ENCODE measurements at regions not wholly inside any gene's neighbourhood (a gene's known extent, or its start where the extent isn't known, plus 50 kb on each side); places are given as distances from the start of the nearest gene placed in this dataset.
A peak's percentile ranks its signal among the peaks of the same experiment; 100 is the strongest.

DNA sequence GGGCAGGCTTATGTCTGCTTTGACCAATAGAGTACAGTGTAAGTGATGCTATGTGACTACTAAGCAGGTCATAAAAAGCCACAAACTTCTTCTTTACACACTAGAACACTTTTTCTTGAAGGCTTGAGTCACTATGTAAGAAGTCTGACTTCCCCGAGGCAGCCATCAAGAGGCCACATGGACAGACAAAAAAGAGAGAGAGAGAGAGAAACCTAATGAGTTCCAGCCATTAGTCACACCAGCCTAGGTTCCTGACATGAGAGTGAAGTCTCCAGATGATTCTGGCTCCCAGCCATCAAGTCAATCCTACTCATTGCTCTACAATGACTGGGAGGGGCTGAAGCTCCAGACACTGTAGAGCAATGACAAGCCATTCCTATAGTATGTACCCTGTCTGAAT is 101.4 kb downstream of the LHX9 start:
- BruUV-seq (replicated peaks), result no TSS peak
- ChIA-PET CTCF (ENCODE audit: low intra/inter-chr PET ratio) (no interaction called here), POLR2A (no interaction called here)
- ATAC-seq (peak; percentile 74), DNase-seq (ENCODE audit: extremely low read depth in 1 of 4, low spot score in 3 of 4) (peak in 1 of 4 experiments; percentile 38), FAIRE-seq (peak; percentile 57)
- H4K20me1 ChIP-seq (replicated peaks; ENCODE audit: control insufficient read depth, insufficient read depth, low read length), result no peaks in the 10 kb centered on the region
- intact Hi-C loops (cut with micrococcal nuclease) (no loop called here), in situ Hi-C loops (cut with MboI) (no loop called here)
- TF ChIP-seq PBX2 (CRISPR knock-in tag; IDR thresholded peaks at IDR 0.05; ENCODE audit: low read depth) (no peak), PBX2 (tag; conservative IDR thresholded peaks at IDR 0.05; ENCODE audit: low read depth) (peak; percentile 86), MXD1 (CRISPR knock-in tag; IDR thresholded peaks at IDR 0.05; ENCODE audit: borderline replicate concordance, poor library complexity, severe bottlenecking) (no peak), MEIS2 (IDR thresholded peaks at IDR 0.05; ENCODE audit: partially characterized antibody) (peak; percentile 74), CHAMP1 (IDR thresholded peaks at IDR 0.05) (no peak), FOSL1 (tag; conservative IDR thresholded peaks at IDR 0.05) (peak; percentile 65), GABPA (tag; conservative IDR thresholded peaks at IDR 0.05; ENCODE audit: low read depth) (0 out of 2 replicates have a peak, but pooled peaks have one; percentile 17), EP300 (IDR thresholded peaks at IDR 0.05; ENCODE audit: low read length) (no peak), NFIC (IDR thresholded peaks at IDR 0.05) (peak; percentile 45)
- 0% methylated on average over 1 of the region's 1 CpG for WGBS (ENCODE audit: insufficient coverage, low coverage, missing lambda C conversion rate)
- no peak overlapping the region for H2AFZ ChIP-seq (ENCODE audit: low read depth, low read length)
- no peak overlapping the region for H3K4me2 ChIP-seq (ENCODE audit: insufficient read depth, low read length)
- H3K79me2 ChIP-seq (ENCODE audit: control insufficient read depth, insufficient read depth, low read length), result no peaks in the 10 kb centered on the region
- no peak overlapping the region for H3K9ac ChIP-seq (ENCODE audit: insufficient read depth in 1 of 2, low read depth in 2 of 2, low read length in 2 of 2)
- H3K4me1 ChIP-seq (replicated peaks in 1 of 2; ENCODE audit: control insufficient read depth in 2 of 2, insufficient read depth in 2 of 2, low read length in 2 of 2), result no peaks in the 10 kb centered on the region
- H3K4me3 ChIP-seq, result no peak overlapping the region
- H3K36me3 ChIP-seq (ENCODE audit: control insufficient read depth, insufficient read depth, low read length), result no peaks in the 10 kb centered on the region
- H3K9me3 ChIP-seq (replicated peaks; ENCODE audit: control insufficient read depth, insufficient read depth, low read depth, low read length), result no peaks in the 10 kb centered on the region
- no peaks in the 10 kb centered on the region for H3K9me1 ChIP-seq (ENCODE audit: control insufficient read depth, insufficient read depth, low read length)
- 0 out of 5 replicates have a peak, but pooled peaks cover 0 to 5% of the 10 kb centered on the region in 2 experiments for H3K27me3 ChIP-seq (ENCODE audit: control insufficient read depth in 2 of 2, insufficient read depth in 2 of 2, low read length in 2 of 2)
- no peak overlapping the region for H3K27ac ChIP-seq (ENCODE audit: extremely low read depth, low read depth, low read length)

Measured in K562 (cell line).